ENCODE measurements at regions not wholly inside any gene's neighbourhood (a gene's known extent, or its start where the extent isn't known, plus 50 kb on each side); places are given as distances from the start of the nearest gene placed in this dataset.

- TF ChIP-seq, protein P1, sequence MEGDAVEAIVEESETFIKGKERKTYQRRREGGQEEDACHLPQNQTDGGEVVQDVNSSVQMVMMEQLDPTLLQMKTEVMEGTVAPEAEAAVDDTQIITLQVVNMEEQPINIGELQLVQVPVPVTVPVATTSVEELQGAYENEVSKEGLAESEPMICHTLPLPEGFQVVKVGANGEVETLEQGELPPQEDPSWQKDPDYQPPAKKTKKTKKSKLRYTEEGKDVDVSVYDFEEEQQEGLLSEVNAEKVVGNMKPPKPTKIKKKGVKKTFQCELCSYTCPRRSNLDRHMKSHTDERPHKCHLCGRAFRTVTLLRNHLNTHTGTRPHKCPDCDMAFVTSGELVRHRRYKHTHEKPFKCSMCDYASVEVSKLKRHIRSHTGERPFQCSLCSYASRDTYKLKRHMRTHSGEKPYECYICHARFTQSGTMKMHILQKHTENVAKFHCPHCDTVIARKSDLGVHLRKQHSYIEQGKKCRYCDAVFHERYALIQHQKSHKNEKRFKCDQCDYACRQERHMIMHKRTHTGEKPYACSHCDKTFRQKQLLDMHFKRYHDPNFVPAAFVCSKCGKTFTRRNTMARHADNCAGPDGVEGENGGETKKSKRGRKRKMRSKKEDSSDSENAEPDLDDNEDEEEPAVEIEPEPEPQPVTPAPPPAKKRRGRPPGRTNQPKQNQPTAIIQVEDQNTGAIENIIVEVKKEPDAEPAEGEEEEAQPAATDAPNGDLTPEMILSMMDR (IDR thresholded peaks at IDR 0.05; ENCODE audit: low read length) = no peak
- no peak for TF ChIP-seq EZH2 (IDR thresholded peaks at IDR 0.05; ENCODE audit: borderline replicate concordance, low read length)
Measured at GRCh38 chr10:6919077-6919476, 339.0 kb upstream of the PRKCQ start.
